ENCODE measurements at regions not wholly inside any gene's neighbourhood (a gene's known extent, or its start where the extent isn't known, plus 50 kb on each side); places are given as distances from the start of the nearest gene placed in this dataset.

DNA sequence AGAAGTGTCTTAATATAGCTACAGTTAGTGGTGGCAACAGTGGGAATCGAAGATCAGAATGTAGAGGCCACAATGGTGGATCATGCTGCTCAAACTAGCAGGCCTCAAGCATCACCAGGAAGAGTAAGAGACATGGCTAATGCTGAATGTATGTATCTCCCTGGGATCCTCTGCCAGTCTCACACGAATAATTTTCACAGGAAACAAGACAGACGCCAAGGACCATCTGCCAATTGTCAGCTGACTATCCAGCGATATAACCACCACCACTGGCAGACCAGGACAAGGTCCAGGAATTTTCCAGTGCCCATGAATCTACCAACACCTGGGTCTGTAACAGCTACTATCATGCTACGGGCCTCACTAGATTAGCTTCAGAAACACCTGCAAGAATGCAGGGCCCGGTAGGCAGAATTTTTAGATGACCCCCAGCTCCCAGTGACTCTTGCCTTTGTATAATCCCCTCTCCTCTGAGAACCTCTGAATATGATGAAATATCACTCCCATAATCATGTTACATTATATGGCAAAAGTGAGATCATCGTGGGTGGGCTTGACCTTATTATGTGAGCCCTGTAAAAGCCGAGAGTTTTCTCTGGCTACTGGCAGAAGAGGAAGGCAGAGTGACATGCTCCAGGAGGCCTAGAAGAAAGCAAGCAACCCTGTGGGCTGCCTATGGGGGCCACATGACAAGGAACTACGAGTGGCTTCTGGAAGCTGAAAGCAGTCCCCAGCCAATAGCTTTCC lies 429.8 kb downstream of the BCOR start:
- Histone ChIP-seq H3K4me1 (no peaks in the 10 kb centered on the region), H3K27me3 (no peaks in the 10 kb centered on the region), H3K9me3 (no peaks in the 10 kb centered on the region), H3K36me3 (no peaks in the 10 kb centered on the region), H3K4me3 (no peak overlapping the region), H3K27ac (no peak overlapping the region)
- intact Hi-C loops (cut with DNase I; ENCODE audit: low total_unique reads), result no loop called here
- no peak for TF ChIP-seq EP300 (IDR thresholded peaks at IDR 0.05; ENCODE audit: low read depth)
- TF ChIP-seq, protein P1, sequence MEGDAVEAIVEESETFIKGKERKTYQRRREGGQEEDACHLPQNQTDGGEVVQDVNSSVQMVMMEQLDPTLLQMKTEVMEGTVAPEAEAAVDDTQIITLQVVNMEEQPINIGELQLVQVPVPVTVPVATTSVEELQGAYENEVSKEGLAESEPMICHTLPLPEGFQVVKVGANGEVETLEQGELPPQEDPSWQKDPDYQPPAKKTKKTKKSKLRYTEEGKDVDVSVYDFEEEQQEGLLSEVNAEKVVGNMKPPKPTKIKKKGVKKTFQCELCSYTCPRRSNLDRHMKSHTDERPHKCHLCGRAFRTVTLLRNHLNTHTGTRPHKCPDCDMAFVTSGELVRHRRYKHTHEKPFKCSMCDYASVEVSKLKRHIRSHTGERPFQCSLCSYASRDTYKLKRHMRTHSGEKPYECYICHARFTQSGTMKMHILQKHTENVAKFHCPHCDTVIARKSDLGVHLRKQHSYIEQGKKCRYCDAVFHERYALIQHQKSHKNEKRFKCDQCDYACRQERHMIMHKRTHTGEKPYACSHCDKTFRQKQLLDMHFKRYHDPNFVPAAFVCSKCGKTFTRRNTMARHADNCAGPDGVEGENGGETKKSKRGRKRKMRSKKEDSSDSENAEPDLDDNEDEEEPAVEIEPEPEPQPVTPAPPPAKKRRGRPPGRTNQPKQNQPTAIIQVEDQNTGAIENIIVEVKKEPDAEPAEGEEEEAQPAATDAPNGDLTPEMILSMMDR (IDR thresholded peaks at IDR 0.05), result no peak
- no peak for TF ChIP-seq POLR2A (IDR thresholded peaks at IDR 0.05)
- no peak for TF ChIP-seq POLR2AphosphoS5 (IDR thresholded peaks at IDR 0.05)
- WGBS, 2 donors (ENCODE audit: low coverage in 1 of 2), result 79% methylated on average over 9 of the region's 9 CpGs; no CpG with 5 or more reads in 1 of the 2 donors
- in situ Hi-C loops (cut with MboI; ENCODE audit: low pct_ligation_motif_present in 1 of 4, low pct_unique_long_range_greater_than_20kb in 1 of 4, low sequenced_read_pairs in 3 of 4), result no loop called here
- no peak for DNase-seq

DNA sequence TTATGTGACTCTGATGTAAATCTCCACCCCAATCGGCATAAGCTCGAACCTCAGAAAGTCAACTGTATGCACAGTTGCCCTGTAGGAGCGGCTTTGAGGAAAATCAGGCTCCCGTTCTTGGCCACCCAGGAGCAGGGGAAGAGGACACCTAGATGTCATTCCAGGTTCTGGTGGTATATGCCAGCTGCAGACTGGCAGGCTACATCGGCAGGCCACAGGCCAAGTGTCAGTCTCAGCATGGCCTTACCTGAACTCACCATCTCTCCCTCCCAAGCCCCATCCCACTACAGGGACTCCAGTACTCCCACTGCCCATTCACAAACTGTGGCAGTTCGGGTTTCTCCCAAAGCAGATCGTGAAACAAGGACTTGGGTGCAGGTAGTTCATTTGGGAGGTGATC lies 428.1 kb downstream of the BCOR start:
- TF ChIP-seq POLR2A (IDR thresholded peaks at IDR 0.05) (no peak), EP300 (IDR thresholded peaks at IDR 0.05; ENCODE audit: low read depth) (no peak), POLR2AphosphoS5 (IDR thresholded peaks at IDR 0.05) (no peak)
- TF ChIP-seq, protein P1 (IDR thresholded peaks at IDR 0.05), result no peak
- Histone ChIP-seq H3K4me3 (no peak overlapping the region), H3K9me3 (no peaks in the 10 kb centered on the region), H3K36me3 (no peaks in the 10 kb centered on the region), H3K27ac (no peak overlapping the region), H3K4me1 (no peaks in the 10 kb centered on the region), H3K27me3 (no peaks in the 10 kb centered on the region)
- 85% methylated on average over 7 of the region's 7 CpGs; no CpG with 5 or more reads in 1 of the 2 donors for whole genome bisulfite sequencing, 2 donors (ENCODE audit: low coverage in 1 of 2)
- in situ Hi-C loops (cut with MboI; ENCODE audit: low pct_ligation_motif_present in 1 of 4, low pct_unique_long_range_greater_than_20kb in 1 of 4, low sequenced_read_pairs in 3 of 4), result no loop called here
- no peak for DNase-seq
- intact Hi-C loops (cut with DNase I; ENCODE audit: low total_unique reads), result no loop called here

- H3K27me3 ChIP-seq, result no peaks in the 10 kb centered on the region
- no peaks in the 10 kb centered on the region for H3K4me1 ChIP-seq
- no peak overlapping the region for H3K4me3 ChIP-seq
- no peaks in the 10 kb centered on the region for H3K9me3 ChIP-seq
- H3K36me3 ChIP-seq, result no peaks in the 10 kb centered on the region
- intact Hi-C loops (cut with DNase I; ENCODE audit: low total_unique reads) (no loop called here), in situ Hi-C loops (cut with MboI; ENCODE audit: low pct_ligation_motif_present in 1 of 4, low pct_unique_long_range_greater_than_20kb in 1 of 4, low sequenced_read_pairs in 3 of 4) (no loop called here)
- WGBS, 2 donors (ENCODE audit: low coverage in 1 of 2), result 71 to 80% methylated on average over 1 to 5 of the region's 5 CpGs
- no peak for TF ChIP-seq EP300 (IDR thresholded peaks at IDR 0.05; ENCODE audit: low read depth)
- no peak for TF ChIP-seq POLR2AphosphoS5 (IDR thresholded peaks at IDR 0.05)
- no peak for TF ChIP-seq POLR2A (IDR thresholded peaks at IDR 0.05)
- TF ChIP-seq, protein P1 (IDR thresholded peaks at IDR 0.05), result no peak
- DNase-seq, result no peak
- no peak overlapping the region for H3K27ac ChIP-seq
These were observed 427.5 kb downstream of the BCOR start for GRCh38 chrX:39670281-39670680.

DNA sequence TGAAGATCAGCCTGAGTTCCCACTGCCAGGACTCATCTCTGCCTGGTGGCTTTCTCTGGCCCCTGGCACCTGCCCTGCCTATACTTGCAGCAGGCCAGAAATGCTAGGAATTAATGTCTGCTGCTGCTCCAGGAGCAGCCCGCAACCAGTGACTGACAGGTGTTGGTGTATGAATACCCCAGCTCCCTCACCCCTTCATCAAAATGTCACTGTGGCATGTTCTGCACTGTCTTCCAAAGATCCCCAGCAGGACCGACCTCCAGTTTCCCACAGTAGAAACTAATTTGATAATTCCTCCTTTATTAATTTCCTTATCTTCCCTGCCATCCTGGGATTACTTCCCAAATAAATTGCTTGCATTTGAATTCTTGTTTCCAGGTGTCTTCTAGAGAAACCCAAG lies 425.4 kb downstream of the BCOR start:
- no peak overlapping the region for H3K4me3 ChIP-seq
- no peak overlapping the region for H3K27ac ChIP-seq
- TF ChIP-seq, protein P1 (IDR thresholded peaks at IDR 0.05), result no peak
- TF ChIP-seq EP300 (IDR thresholded peaks at IDR 0.05; ENCODE audit: low read depth) (no peak), POLR2A (IDR thresholded peaks at IDR 0.05) (no peak), POLR2AphosphoS5 (IDR thresholded peaks at IDR 0.05) (no peak)
- no peak for DNase-seq
- H3K27me3 ChIP-seq, result no peaks in the 10 kb centered on the region
- in situ Hi-C loops (cut with MboI; ENCODE audit: low pct_ligation_motif_present in 1 of 4, low pct_unique_long_range_greater_than_20kb in 1 of 4, low sequenced_read_pairs in 3 of 4) (no loop called here), intact Hi-C loops (cut with DNase I; ENCODE audit: low total_unique reads) (no loop called here)
- 77% methylated on average over 2 of the region's 2 CpGs; no CpG with 5 or more reads in 1 of the 2 donors for WGBS, 2 donors (ENCODE audit: low coverage in 1 of 2)
- H3K36me3 ChIP-seq, result no peaks in the 10 kb centered on the region
- H3K9me3 ChIP-seq, result no peaks in the 10 kb centered on the region
- no peaks in the 10 kb centered on the region for H3K4me1 ChIP-seq

Measured in transverse colon (tissue), 4 donors.